HG02623 (cell line): ENCODE measurements at regions not wholly inside any gene's neighbourhood (a gene's known extent, or its start where the extent isn't known, plus 50 kb on each side); places are given as distances from the start of the nearest gene placed in this dataset.

Experiments
- ATAC-seq: cut with Tn5 transposase; IDR thresholded peaks from one replicate; pipeline ENCODE4 v1.9.1; 2021; ENCODE audit warnings: moderate library complexity; ENCODE audit not compliant: unreplicated experiment

DNA sequence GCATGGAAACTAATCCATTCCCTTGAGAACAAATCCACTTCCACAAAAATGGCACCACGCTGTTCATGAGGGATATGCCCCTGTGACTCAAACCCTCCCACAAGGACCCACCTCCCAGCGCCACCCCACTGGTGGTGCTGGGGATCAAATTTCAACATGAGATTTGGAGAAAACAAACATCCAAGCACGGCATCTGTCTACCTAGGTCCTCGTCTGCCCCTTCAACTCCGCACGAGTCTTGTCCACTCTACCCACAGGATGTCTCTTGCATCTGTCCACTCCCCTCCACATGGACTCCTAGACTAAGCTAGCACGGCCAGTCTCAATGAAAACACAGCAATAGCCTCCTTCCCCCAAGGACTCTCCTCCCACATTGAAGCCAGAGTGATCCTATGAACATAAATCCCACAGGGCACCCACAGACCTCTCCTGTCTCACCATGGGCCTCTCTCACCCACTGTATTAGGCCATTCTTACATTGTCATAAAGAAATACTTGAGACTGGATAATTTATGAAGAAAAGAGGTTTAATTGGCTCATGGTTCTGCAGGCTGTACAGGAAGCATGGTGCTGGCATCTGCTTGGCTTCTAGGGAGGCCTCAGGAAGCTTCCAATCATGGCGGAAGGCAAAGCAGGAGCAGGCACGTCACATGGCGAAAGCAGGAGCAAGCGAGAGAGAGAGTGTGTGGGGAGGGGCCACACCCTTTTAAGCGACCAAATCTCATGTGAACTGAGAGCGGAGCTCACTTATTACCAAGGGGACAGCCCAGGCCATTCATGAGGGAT lies 101.4 kb downstream of the TOMM20 start:
- no peak for ATAC-seq

DNA sequence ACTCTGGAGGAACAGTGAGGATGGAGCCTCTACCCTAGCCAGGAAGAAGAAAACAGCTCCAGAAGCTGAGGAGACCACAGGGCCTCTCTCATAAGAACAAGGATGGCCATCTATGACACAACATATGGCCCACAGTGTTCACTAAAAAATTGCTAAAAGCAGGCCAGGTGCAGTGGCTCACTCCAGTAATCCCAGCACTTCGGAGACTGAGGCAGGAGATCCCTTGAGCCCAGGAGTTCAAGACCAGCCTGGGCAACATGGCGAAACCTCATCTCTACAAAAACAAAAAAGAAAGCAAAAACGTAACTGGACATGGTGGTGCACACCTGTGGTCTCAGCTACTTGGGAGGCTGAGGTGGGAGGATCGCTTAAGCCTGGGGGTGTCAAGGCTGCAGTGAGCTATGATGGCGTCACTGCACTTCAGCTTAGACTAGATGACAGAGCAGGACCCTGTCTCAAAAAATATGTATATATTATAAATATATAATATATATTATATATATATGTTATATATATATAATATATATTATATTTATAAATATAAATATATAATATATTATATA lies 103.1 kb downstream of the TOMM20 start:
- ATAC-seq: no peak

DNA sequence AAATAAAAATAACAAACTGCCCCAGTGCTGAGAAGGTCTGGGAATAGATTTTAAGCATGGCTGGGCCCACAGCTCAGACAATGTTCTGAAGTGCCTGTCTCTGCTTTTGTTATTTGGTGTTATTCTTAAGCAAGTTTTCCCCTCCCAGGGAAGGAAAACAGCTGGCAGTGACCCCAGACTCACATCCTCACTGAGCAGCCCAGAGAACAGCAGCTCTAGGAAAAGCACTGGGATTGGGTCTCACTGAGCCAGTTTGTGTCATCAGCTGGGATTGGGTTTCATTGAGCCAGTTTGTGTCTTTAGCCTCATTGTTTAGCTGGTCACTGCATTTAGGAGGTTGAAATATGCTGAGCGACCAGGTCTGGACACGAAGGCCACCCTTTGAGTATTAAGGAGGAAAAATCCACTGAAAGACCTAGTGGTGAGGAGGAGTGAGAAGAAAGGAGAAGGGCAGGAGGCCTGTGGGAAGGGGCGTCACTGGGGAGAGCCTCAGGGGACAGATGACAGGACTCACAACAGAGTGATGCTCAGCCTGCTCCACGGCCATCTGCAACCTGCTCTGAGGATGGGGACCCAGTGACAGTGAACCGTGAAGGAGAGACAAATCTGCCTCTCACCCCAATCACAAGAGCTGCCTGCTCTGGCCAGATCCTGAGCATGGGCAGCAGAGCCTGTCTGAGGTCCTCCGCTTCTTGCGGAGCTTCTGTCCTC lies 103.8 kb downstream of the TOMM20 start:
- no peak for ATAC-seq

DNA sequence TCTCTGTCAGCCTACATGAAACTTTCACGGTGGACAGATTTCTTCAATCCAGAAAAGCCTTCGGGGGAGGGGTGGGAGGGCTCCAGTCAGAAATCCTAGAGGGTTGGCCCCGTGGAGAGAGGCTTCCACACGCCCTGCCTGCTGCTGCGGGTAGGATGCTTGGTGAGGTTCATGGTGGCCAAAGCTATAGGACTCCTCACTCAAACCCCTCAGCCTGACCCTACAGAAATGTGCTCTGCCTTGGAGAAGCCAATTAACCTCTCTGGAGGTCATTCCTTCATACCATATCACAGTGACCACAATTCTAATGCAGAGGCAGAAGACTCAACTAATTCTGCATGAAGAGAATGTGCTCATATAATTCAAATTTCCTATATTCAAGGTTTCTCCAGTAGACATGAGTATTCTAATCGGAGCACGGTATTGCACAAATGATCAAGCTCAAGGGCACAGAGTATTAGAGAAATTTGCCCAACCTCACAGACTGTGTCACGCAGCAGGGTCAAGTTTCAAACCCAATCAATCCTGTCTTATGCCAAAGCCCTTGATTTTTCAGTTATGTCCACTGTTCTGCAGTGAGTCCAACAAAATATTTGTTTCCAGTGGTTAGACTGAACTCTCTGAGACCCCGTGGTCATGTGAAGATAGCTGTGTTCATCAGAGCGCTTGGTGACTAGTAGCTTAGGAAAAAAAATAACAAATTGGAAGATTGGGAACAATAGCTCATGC lies 104.8 kb downstream of the TOMM20 start:
- ATAC-seq: no peak

DNA sequence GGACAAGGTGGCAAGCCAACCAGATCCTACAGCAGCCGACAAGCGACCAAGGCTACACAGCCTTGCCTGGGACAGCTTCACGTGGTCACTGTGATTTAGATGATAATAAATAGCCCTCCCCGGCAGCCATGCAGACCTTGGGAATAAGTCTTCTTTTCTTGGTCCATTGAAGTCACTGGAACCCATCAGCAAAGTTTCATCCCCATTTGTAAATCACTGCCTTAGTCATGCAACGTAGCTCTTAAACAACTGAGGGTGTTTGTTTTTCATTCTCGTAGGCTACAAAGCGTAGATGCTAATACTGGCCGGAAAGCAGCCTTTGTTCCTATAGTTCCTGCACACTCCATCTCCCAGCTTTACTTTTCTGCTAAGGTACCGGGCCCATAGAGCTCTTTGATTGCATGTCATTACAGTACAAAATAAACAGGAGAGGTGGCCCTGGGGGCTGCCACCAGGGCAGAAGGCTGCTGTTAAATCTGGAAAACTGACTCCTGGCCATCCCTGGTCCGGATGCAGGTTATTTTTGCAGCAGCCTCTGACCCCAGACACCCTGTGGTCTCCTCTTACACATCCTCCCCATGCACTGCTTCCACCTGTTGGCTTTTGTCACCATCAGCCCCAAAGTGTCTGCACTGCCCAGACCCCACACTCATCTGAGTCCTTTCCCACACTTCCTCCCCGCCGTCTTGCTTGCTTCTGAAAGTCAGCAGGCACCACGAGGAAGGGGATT lies 105.5 kb downstream of the TOMM20 start:
- peak; percentile 73 for ATAC-seq

DNA sequence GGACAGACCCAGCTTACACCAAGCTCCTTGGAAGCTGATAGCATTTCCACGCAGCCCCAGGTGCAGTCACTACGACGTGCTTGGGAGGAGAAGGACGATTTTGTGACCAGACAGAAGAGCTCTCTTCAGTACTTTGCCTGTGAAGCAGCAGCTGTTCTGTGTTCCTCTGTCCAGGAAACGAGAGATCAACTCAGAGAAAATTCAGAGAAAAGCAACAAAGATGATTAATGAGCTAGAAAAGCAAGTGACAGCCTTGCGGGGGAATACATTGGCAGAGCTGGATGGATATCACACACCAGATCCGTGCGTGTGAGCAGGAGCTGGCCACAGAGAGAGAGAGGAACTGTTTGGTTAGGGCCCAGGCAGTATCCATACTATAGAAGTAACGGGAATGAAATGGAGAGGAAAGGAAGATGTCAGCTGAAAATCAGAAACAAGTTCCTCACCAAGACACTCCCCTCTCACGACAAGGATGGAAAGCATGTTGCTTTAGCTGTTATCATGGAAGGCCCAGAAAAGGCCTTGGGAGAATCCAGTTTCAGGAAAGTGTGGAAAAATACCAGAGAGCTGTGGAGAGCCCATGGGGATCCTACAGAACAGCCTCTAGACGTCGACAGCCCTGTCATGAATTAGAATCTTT lies 106.2 kb downstream of the TOMM20 start:
- no peak for ATAC-seq

DNA sequence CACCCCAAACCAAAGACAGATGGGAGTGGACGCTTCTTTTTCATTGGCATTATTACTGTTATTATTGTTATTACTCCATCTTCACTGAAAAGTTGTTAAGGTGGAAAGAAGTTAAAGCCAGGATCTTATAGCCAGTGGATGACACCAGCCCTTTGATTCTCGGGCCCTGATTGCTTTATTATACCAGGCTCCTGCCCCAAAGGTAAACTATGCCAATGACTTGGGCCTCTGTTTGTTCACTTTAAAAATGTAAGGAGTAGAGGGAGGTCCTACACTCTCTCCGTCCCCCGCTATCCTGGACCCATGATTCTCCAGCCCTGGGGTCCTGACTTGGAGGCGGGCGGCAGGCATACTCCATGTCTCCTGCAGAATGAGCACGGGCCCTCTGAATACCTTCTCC lies 106.8 kb downstream of the TOMM20 start:
- no peak for ATAC-seq

DNA sequence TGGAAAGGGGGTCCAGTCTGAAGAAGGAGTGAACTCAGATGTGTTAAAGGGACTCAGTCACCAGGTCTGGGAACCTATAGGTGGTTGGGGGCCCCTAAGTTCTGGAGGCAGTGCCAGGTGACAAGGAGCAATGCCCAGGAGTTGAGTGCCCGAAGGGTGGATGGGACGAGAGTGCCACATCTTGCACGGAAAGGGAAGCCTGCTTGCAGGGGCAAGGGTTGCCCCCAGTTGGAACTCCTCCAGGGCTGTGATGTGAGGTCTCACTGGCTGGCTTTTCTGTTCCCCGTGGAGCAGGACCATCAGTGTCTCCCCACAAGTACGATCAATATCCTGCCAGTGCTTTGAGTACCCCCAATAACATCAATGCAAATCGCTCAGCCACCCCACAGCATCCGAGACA lies 107.3 kb downstream of the TOMM20 start:
- ATAC-seq: no peak

DNA sequence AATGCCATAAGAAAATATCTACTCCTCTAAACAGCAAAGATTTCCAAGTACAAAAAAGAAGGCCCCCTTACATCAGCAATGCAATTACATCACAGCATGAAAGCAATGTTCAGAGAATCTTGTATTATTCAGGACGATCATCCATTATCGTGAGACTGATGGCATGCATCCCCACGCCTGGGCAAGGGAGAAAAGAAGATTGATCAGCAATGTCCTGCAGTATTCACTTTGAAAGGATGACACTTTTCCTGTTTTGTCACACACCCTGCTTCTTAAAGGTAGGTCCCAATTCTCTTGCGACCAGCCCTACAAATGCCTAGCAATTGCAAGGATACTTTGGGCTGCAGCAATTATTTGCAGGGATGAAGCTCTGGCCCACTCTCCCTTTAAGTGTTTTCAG lies 108.7 kb downstream of the TOMM20 start:
- ATAC-seq: no peak

DNA sequence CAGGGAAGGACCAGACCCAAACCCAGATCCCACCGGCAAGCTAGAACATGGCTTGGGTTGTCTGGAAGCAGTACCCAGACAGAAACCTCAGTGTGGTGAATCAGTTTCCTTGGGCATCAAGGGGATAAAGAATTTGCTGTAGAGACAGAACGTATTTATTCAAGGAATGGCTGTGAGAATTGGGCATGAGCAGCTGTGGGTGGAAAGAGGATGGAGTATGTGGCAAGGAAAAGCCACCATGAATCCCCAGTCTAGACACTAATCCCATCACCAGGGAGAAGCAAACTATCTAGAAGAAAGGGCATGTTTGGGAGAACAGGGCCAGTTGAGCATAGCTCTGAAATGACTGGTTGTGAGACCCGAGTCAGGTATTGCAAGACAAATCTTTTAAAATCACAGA lies 109.2 kb downstream of the TOMM20 start:
- no peak for ATAC-seq

DNA sequence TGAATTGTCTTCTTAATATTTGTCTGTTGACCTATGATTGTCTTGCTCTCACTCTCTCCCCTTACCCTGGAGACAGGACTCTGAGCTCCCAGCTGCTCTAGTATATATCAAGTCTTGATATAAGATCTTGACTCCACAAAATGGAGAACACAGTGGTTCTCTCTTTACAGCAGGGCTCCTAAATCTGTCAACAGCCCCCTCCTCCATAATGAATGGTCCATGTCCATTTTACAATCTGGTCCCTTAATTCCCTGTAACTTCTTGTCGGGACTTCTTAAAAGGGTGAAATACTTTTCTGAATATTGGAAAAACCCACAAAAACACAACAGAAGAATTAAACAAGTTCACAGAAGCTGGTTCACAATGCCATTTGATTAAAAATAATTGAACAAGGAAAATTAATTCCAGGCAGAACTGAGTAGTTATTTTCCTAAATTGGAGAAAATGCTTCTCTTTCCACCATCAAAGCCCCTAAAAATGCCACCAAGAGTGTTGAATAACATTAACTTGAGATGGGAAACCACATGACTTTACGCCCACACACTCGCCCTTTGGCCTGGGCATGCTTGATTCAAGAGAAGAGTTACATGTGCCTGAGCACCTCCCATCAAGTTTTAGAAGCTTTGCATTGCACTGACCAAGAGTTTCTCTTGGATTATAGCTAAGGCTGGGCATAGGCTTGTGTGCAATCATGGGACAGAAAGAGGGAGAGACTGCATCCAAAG lies 109.8 kb downstream of the TOMM20 start:
- ATAC-seq: no peak

DNA sequence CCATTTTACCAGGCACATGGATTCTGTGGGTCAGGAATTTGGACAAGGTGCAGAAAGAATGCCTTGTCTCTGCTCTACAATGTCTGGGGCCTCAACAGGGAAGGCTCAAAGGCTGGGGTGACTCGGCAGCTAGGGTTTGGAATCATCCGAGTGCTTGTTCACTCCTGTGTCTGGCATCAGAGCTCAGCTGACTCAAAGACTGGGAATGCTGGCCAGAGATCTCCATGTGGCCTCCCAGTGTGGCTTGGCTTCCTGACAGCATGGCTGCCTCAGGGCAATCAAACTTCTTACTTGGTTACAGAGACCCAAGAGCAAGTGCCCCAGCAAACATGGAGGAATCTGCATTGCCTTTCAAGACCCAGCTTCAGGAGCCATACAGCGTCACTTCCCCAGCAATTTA lies 110.5 kb downstream of the TOMM20 start:
- ATAC-seq: no peak

DNA sequence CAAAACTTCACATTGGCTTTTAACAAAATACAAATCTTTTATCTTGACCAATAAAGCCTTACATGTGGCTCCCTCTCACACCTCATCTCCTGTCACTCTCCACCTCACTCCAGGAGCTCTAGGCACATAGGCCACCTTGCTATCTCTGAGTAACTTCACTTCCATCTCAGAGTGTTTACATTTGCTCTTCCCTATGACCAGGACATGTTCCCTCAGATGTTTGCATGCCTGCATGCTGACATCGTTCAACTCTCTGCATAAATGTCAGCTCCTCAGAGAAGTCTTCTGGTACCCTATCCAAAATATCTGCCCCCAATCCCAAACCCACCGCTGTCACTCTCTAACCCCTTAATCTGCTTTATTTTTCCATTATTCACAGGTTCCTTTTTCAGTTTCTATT lies 110.9 kb downstream of the TOMM20 start:
- ATAC-seq: no peak

DNA sequence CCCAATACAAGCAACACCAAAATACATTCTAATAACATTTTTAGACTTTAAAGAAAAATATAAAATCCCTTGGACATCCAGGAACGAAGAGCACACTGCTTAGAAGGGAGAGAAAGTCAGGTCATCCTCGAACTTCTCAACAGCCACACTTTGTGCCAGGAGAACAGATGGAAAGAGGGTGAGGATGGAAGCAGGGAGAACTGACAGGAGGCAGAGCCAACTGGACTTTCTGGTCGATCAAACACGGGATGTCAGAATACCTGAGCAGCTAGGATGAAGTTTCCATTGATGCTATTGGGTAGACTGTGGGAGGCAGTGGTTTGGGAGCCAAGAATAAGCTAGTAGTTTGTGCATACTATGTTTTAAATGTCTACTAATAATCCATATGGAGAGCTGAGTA lies 111.4 kb downstream of the TOMM20 start:
- no peak for ATAC-seq

DNA sequence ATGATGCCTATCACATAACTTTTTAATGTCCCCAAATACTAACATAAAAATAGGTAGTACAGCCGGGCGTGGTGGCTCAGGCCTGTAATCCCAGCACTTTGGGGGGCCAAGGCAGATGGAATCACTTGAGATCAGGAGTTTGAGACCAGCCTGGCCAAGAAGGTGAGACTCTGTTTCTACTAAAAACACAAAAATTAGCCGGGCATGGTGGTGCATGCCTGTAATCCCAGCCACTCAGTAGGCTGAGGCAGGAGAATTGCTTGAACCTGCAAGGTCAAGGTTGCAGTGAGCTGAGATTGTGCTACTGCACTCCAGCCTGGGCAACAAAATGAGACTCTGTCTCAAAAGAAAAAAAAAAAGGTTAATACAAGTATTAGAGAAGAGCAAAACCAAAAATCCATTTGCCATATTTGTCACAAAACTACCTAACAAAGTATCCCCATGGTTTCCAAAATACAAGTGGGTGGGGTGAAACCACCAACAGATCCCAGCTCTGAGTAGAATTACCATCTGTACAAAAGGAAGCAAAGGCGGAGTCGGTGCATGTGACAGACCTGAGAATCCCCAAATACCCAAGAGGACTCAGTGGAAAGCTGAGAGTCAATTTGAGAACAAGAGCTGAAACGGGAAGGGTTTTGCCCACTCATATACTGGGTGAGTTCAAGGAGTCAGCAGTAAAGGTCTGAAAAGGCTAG lies 113.2 kb downstream of the TOMM20 start:
- ATAC-seq: peak; percentile 39

DNA sequence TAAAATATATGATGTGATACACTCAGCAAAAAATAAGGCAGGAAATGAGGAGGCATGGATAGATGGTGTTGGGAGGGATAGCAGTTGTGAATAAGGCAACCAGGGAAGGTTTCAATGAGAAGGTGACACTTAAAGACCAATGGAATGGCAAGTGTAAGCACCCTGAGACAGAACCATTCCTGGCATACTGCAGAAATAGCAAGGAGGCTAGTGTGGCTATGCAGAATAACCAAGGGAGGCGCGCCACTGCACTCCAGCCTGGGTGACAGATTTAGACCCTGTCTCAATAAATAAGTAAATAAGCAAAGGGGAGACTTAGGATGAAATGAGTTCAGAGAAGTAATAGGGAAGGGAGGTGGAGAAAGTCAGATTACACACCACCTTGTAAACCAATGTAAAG lies 113.9 kb downstream of the TOMM20 start:
- ATAC-seq: no peak

DNA sequence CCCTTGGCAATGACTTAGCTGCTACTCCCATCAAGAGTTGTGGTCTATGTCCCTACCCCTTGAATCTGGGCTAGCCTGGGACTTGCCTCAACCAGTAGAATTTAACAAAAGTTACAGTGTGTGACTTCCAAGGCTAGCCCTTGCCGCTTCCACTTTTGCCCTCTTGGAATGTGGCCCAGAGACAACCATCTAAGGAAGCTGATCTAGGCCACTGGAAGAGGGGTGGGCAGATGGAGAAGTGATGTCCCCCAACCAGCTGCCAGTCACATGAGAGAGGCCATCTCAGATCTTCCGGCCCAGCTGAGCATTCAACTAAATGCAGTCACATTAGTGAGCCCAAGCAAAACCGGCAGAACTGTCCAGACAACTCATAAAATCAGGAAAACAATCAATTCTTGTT lies 115.1 kb downstream of the TOMM20 start:
- ATAC-seq: no peak

DNA sequence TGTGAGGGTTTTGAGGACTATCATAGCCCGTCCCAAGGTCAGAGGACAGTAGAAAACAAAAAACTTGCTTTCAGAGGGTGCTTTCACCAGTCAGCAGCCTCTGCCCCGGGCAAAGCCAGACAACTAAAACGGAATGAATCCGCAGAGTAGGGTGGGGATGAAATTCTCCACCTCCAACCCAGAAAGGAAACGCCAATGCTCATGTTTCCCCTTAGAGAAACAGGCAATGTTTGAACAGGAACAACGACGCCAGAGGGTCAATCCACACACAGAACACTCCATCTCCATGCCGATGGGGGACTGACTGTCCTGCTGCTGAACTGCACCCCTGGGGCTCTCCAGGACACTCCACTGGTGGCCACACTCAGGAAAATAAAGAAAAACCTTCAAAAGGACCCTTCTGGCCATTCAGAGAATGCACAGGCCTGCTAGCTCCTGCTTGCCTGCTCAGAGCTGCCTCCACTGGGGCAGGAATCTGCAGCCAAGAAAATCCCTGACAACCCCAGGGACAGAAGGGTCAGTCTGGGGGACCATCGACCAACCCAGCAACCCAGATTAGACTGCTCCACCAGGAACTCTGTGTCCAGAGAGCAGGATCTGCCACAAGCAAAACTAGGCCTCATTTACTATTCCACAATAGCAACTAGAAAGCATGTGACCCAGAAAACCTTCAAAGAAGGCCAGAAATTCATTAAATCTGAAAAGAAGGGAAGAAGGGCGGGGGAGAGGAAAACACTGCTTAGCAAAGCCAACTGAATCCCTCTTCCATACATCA lies 116.0 kb downstream of the TOMM20 start:
- ATAC-seq: no peak
